HG03354 (cell line): ENCODE measurements at regions not wholly inside any gene's neighbourhood (a gene's known extent, or its start where the extent isn't known, plus 50 kb on each side); places are given as distances from the start of the nearest gene placed in this dataset.
"Not testable (repeated sequence)": the region's sequence is repeated elsewhere in the genome, so short reads cannot be mapped to it uniquely, and the experiment has no call there.

ENCODE experiments used
- ATAC-seq: cut with Tn5 transposase; IDR thresholded peaks from one replicate; pipeline ENCODE4 v1.9.1; 2021; ENCODE audit warnings: mild to moderate bottlenecking; ENCODE audit not compliant: unreplicated experiment, poor library complexity, severe bottlenecking

GRCh38 chr5:163193886-163194285, 243.5 kb upstream of the CCNG1 start:
- no peak for ATAC-seq

DNA sequence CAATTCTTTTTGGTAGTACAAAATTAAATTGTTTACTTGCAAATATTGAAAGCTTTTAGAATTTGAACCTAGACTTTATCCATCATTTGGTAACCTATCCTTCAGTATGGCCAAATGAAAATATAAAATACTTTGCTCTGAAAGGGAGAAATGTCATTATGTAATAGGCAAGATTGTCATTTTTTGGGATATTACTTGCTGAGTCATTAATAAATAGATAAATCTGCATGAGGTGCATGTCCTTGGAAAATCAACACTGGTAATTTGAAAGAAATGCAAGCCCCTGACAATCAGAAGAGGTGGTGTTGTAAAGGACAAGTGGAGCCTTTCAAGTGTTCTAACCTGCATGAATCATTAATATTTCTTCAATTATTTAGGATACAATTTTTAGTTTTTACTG, 231.8 kb upstream of the CCNG1 start:
- ATAC-seq, result no peak

- ATAC-seq, result no peak
Measured at GRCh38 chr5:163221581-163221980, 215.8 kb upstream of the CCNG1 start.

DNA sequence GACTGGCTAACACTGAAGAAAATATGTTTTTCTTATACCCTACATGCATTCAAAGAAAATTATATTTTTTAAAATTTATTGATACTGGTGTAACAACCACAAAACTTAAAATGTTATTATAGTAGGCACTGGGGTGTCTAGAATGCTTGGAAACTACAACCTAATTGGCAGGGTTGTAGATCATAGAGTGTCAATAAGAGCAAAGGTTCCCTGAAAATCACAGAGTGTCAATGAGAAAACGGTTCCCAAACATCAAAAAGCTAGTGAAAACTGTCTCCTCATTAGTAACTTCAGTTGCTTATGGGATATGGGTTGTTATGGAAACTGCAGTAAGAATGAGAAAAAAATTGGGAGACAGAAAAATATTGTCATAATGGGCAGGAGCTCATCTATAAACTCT, 214.4 kb upstream of the CCNG1 start:
- ATAC-seq, result no peak

GRCh38 chr5:163244445-163244987, 192.9 kb upstream of the CCNG1 start:
- no peak for ATAC-seq

- ATAC-seq, result no peak
Measured at GRCh38 chr5:163245584-163245983, 191.8 kb upstream of the CCNG1 start.

DNA sequence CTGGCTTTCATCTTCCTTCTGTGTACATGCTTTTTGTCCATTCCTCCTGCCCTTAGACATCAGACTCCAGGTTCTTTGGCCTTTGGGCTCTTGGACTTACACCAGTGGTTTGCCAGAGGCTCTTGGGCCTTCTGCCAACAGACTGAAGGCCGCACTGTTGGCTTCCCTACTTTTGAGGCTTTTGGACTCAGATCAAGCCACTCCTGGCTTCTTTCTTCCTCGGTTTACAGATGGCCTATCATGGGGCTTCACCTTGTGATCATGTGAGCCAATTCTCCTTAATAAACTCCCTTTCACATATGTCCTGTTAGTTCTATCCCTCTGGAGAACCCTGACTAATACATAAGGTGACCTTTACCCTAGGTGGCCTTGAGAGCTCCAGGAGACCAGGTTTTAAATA, 189.1 kb upstream of the CCNG1 start:
- ATAC-seq, result no peak

- ATAC-seq, result no peak
Measured at GRCh38 chr5:163248871-163249270, 188.5 kb upstream of the CCNG1 start.

DNA sequence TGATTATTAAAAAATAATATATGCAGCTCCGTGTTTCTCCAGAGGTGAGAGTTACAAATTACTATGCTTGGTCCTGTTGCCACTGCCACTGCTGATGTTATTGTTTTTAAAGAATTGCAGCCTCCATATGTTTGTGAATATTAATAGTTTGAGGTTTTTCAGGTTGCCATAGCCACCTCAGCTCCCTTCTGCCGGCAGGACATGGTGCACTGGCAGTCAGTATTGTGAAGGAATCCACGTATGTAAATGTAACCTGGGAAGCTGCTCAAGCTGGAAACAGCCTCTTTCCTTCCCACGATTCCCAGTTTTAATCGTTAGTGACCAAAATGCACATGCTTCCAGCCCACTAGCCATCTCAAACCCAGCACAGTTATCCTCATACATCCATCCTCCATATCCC, 184.4 kb upstream of the CCNG1 start:
- no peak for ATAC-seq

DNA sequence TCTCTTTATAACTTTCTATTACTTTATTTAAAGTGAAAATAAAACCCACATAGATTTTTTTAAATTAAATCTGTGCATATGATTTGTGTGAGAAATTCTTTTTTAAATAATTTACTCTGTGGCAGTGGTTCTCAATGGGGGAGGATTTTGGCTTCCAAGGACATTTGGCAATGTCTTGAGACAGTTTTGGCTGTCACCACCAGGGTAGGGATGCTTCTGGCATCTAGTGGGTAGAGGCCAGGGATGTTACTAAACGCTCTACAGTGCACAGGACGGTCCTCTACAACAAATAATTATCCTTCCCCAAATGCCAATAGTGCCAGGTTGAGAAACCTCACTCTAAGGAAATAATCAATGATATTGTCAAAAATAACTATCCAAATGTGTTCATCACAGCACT, 177.9 kb upstream of the CCNG1 start:
- ATAC-seq, result no peak

DNA sequence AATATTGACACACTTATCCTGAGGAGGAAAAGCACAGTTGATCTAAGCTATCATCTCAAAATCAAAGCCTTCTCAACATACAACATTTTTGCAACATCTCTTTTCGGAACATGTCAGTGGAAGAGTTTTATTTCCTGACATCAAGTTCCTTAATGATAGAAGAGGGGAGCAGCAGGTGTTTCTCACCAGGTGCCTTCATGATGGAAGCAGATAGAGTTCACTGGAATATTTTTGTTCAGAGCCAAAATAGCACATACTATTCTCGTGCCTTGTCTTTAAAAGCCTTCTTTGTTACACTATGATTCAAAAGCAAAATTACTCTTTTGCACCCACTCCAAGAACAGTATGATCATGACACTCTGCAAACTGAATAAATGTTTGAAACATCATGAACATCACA, 176.9 kb upstream of the CCNG1 start:
- no peak for ATAC-seq

DNA sequence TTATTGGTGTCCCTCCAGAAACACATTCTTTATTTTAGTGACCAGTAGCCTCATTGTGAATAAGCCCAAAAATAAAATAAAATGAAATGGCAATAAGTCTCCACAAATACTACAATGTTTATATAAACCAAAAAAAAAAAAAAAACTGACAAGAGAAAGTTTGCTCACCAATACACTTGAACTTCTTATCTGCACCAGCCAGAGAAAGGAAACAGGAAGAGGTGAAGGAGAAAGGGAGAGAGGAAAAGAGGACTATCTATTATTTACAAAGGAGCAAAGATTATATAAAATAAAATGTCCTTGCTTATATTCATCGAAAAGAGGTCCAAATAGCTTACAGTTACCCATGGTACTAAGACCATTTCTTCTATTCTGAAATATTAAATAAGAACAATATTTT, 176.4 kb upstream of the CCNG1 start:
- ATAC-seq, result no peak

- no peak for ATAC-seq
Measured at GRCh38 chr5:163261647-163262269, 175.6 kb upstream of the CCNG1 start.

GRCh38 chr5:163266249-163266648, 171.1 kb upstream of the CCNG1 start:
- not testable (repeated sequence) for ATAC-seq

DNA sequence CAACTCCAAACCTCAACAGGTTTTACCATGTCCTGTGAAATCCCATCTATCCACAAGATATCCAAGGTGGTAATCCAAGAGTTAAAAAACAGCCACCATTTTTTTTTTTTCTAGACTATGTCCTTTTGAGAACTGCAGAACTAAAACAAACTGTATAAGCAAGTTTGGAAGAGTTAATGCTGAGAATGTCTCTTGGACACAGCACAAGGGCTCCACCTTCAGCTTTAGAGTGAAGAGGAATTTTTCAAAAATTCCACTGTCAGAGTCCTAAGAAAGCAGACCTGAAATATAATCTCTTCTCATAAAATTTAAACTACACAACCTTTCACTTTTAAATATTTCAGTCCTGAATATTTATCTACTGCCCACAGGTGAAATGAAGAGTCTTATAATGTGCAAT, 167.8 kb upstream of the CCNG1 start:
- no peak for ATAC-seq

GRCh38 chr5:163276466-163276865, 160.9 kb upstream of the CCNG1 start:
- ATAC-seq, result no peak

DNA sequence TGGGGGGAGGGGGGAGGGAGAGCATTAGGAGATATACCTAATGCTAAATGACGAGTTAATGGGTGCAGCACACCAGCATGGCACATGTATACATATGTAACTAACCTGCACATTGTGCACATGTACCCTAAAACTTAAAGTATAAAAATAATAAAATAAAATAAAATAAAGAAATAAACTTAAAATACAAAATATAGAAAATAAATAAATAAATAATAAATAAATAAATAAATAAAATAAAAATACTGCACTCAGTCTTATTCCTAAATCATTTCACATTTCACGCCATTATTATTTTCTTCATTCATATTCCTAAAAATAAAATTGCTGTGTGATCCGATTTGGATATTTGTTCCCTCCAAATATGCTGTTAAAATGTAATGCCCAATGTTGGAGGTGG, 156.5 kb upstream of the CCNG1 start:
- not testable (repeated sequence) for ATAC-seq

GRCh38 chr5:163281512-163281911, 155.9 kb upstream of the CCNG1 start:
- ATAC-seq, result no peak

DNA sequence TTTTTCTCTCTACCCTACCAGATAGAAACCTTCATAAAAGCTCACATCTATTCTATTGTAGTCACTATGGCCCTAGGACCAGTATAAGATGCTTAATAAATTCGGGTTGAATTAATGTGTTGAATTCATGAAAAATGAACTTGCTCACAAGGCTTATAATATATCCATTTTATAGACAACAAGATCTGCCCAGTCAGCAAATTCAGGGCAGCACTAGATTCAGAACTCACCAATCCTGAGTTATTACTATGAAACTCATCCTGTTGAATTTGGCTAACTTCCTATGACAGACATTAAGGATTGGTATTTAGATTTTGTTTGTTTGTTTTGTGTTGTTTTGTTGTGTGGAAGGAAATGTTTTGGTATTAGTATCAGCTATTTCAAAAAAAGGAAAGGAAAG, 143.6 kb upstream of the CCNG1 start:
- ATAC-seq, result no peak

- ATAC-seq, result no peak
Measured at GRCh38 chr5:163303718-163304117, 133.7 kb upstream of the CCNG1 start.

GRCh38 chr5:163305655-163306054, 131.7 kb upstream of the CCNG1 start:
- ATAC-seq, result no peak

DNA sequence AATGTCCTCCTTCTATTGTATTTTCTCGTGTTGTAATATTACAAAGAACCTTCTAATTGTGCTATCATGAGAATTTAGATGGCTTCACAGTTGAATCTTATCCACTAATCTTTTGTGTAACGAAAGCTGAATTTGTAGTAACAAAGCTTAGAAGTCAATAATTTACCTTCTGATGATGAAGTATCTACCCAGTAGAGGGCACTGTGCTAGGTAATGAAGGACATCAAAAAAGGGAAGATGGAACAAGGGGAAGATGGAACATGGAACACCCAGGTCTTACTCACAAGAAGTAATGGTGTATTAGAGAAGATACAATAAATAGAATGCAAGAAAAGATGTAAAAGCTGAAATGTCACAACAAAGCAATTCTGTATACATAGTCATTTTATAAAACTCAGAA, 131.0 kb upstream of the CCNG1 start:
- ATAC-seq, result peak; percentile 54
